GM21367 (cell line): ENCODE measurements at regions not wholly inside any gene's neighbourhood (a gene's known extent, or its start where the extent isn't known, plus 50 kb on each side); places are given as distances from the start of the nearest gene placed in this dataset.

Experiments used
- ATAC-seq: cut with Tn5 transposase; IDR thresholded peaks from one replicate; pipeline ENCODE4 v1.9.1; 2021; ENCODE audit not compliant: unreplicated experiment

- no peak for ATAC-seq
These were observed 101.8 kb upstream of the TLR3 start for GRCh38 chr4:185966997-185967775.

GRCh38 chr4:185969657-185970056 is 99.3 kb upstream of the TLR3 start:
- ATAC-seq, result no peak

- ATAC-seq, result no peak
These were observed 80.9 kb upstream of the TLR3 start for GRCh38 chr4:185987961-185988627.

- ATAC-seq, result no peak
These were observed 77.2 kb upstream of the TLR3 start for GRCh38 chr4:185991770-185992169.

GRCh38 chr4:185992585-185992984 is 76.4 kb upstream of the TLR3 start:
- ATAC-seq, result no peak

- no peak for ATAC-seq
These were observed 75.5 kb upstream of the TLR3 start for GRCh38 chr4:185993328-185993973.

GRCh38 chr4:185994750-185995149 is 74.2 kb upstream of the TLR3 start:
- ATAC-seq, result no peak

GRCh38 chr4:185995665-185996064 is 73.3 kb upstream of the TLR3 start:
- ATAC-seq, result no peak

GRCh38 chr4:185997296-185997695 is 71.7 kb upstream of the TLR3 start:
- ATAC-seq, result no peak

GRCh38 chr4:185998791-185999190 is 70.2 kb upstream of the TLR3 start:
- ATAC-seq, result no peak

GRCh38 chr4:185999207-185999606 is 69.7 kb upstream of the TLR3 start:
- ATAC-seq, result no peak

GRCh38 chr4:186002853-186003252 is 66.1 kb upstream of the TLR3 start:
- no peak for ATAC-seq

GRCh38 chr4:186003746-186004145 is 65.2 kb upstream of the TLR3 start:
- no peak for ATAC-seq

- no peak for ATAC-seq
These were observed 60.9 kb upstream of the TLR3 start for GRCh38 chr4:186008057-186008456.

GRCh38 chr4:186009976-186010375 is 59.0 kb upstream of the TLR3 start:
- no peak for ATAC-seq

- no peak for ATAC-seq
These were observed 58.1 kb upstream of the TLR3 start for GRCh38 chr4:186010821-186011220.

- no peak for ATAC-seq
These were observed 56.9 kb upstream of the TLR3 start for GRCh38 chr4:186012071-186012470.

- no peak for ATAC-seq
These were observed 55.4 kb upstream of the TLR3 start for GRCh38 chr4:186013419-186014186.

GRCh38 chr4:186015212-186015817 is 53.6 kb upstream of the TLR3 start:
- no peak for ATAC-seq

GRCh38 chr4:186016796-186017195 is 52.2 kb upstream of the TLR3 start:
- ATAC-seq, result no peak

- no peak for ATAC-seq
These were observed 51.2 kb upstream of the TLR3 start for GRCh38 chr4:186017801-186018200.
